D721Med (cell line): ENCODE measurements at regions not wholly inside any gene's neighbourhood (a gene's known extent, or its start where the extent isn't known, plus 50 kb on each side); places are given as distances from the start of the nearest gene placed in this dataset.

ENCODE experiments used
- DNase-seq: peaks from one replicate; pipeline ENCODE4 v3.0.0; 2011; ENCODE audit warnings: low spot score; ENCODE audit not compliant: insufficient read length
- FAIRE-seq: peaks from 2 replicates; lab custom pipeline; 2011; peaks lifted over from hg19 to GRCh38; lab: Jason Lieb, UNC
- TF ChIP-seq, protein P1 (sequence below): IDR thresholded peaks from 2 replicates; pipeline ENCODE4 v1.5.1; 2012; ENCODE audit warnings: mild to moderate bottlenecking, control low read depth; ENCODE audit not compliant: insufficient read depth; ENCODE audit errors: missing control alignments

DNA sequence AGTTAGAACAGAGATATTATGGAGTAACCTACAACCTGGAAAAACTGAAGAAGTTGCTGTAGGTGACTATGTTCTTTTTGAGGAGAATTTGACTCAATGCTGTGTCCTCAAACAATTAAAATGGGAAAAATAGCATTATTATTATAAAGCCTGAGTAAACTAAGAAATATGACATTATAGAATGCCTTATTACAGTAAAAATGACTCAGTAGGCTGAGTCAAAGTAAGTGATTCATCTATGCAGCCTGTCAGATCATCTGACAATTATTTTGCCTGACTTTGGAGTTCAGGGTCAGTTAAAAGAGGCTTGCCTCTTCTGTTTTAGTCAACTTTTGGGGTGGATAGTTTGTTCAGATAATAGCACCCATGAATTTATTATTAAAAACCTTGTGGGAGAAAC, 150.8 kb upstream of the PTGFR start:
- DNase-seq (no peak), FAIRE-seq (no peak)
- TF ChIP-seq, protein P1, sequence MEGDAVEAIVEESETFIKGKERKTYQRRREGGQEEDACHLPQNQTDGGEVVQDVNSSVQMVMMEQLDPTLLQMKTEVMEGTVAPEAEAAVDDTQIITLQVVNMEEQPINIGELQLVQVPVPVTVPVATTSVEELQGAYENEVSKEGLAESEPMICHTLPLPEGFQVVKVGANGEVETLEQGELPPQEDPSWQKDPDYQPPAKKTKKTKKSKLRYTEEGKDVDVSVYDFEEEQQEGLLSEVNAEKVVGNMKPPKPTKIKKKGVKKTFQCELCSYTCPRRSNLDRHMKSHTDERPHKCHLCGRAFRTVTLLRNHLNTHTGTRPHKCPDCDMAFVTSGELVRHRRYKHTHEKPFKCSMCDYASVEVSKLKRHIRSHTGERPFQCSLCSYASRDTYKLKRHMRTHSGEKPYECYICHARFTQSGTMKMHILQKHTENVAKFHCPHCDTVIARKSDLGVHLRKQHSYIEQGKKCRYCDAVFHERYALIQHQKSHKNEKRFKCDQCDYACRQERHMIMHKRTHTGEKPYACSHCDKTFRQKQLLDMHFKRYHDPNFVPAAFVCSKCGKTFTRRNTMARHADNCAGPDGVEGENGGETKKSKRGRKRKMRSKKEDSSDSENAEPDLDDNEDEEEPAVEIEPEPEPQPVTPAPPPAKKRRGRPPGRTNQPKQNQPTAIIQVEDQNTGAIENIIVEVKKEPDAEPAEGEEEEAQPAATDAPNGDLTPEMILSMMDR, result no peak

DNA sequence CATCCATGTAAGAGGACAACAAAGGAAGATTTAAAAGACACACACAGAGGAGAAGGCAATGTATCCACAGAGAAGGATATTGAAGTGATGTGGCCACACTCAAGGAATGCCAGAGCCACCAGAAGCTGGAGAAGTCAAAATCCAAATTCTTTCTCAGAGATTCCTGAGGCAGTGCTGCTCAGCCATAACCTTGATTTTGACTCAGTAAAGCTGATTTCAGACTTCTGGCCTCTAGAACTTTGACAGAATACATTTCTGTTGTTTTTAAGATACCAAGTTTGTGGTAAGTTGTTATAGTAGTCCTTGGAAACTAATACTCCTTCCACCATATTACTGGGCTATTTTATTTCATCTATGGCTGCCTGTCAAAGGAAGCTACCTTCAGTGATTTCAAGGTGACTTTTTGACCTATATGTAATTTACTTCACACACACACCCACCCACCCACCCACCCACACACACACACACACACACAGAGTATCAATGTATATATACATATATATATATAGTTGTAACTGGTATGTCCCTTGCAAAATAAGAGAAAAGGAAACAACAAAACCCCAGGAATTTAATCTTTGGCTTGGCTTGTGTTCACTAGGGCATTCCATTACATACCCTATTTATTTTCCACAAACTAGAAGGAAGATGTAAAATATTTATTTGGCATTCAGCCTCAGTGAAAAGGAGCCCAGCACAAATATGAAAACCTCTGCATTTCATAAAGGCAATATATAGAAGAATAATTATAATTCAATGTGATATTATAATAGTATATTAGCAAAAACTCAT, 142.1 kb upstream of the PTGFR start:
- DNase-seq (no peak), FAIRE-seq (no peak)
- TF ChIP-seq, protein P1, result no peak

DNA sequence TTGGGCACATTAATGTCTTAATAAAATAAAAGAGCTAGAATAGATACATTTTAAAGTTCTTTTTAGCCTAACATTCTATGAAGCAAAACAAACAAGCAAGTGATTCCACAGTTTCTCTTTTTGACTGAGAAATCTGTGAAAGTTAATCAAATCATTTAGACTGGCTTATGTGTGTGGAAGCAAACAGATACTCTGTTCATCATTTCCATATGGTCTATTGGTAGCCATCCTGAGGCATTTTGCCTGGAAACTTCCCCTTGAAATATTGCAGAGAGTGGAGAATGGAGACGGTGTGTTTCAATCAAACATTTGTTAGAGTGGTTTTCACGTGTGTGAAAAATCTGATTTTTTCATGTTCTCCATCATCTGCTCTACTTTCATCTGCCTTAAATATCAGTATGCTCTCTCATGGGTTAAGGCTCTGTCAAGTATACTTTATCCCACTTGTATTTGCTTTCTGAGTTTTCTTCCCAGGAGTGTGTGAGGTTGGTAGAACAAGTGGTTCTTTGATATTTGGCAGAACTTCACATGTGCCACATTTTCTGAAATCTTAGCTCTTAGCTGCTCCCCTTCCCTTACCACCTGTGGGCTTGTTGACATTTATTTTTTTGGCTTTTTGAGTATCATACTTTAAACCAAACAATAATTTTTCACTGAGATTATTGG, 139.1 kb upstream of the PTGFR start:
- TF ChIP-seq, protein P1, result no peak
- FAIRE-seq (no peak), DNase-seq (no peak)

DNA sequence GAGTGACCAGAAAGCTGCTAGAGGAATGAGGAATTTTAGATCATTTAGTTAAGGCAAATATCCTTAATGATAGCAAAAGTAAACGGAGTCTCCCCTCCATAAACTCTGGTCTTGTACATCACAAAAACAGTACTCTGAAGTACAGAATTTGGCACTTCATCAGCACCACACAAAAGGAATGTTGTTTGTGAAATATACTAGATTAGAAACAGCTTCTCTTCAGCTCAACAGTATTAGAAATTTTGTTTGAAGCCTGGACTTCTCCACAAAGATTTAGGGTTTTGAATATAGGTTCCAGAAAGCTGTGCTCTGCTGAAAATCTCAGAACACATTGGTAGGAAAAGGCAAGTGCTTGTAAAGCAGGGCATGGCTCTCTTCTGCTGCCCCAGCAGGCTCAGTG, 135.1 kb upstream of the PTGFR start:
- FAIRE-seq (no peak), DNase-seq (no peak)
- TF ChIP-seq, protein P1, result no peak

DNA sequence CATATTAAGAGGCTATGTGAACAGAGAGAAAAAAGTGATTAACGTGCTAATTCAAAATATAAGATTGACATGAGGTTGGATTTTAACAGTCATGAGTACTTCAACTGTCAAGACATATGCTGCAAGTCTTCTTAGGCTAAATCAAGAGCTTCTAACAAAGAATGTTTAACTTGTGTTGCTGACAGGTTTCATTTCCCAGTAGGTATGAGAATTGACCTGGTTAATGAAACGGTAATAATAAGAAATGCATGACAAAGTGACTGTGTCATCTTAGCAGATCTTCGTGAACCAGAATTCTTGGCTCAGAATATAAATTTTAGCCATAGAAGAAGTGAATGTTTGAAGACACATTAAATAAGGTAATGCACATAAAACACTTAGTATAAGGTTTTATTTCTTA, 132.6 kb upstream of the PTGFR start:
- TF ChIP-seq, protein P1, result no peak
- DNase-seq (no peak), FAIRE-seq (no peak)

DNA sequence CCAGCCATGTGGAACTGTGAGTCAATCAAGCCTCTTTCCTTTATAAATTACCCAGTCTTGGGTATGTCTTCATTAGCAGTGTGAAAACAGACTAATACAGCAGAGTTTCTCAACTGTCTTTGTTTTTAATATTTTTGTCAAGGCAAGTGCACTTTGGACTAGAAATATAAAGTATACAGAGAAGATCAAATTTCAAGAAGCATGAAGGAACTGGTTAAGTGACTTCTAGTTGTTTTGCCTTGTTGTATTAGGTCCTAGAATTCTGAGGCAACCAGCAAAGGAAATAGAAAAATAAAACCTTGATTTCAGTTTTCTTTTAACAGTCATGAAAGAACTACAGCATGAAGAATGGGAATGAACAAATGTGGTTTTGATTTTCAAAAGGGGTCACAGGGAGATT, 131.1 kb upstream of the PTGFR start:
- TF ChIP-seq, protein P1, result no peak
- no peak for DNase-seq
- FAIRE-seq, result no peak

DNA sequence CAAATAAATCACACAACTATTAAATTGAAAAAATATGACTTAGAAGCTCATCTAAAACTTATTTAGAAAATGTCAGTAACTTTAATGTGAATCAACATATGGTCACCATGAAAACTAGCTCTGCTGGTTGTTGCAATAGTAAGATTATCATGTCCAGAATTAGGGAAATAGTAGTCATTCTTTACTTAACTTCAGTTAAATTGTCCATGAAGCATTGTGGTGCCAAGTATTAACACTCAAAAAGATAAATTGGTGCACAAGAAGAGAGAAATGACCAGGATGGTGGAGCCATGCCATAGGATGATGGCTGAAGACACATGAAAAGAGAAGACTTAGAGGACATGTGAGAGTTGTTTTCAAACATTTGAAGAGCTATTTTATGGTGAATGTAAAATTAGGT, 130.2 kb upstream of the PTGFR start:
- FAIRE-seq (no peak), DNase-seq (no peak)
- TF ChIP-seq, protein P1, result no peak
